ENCODE measurements at regions not wholly inside any gene's neighbourhood (a gene's known extent, or its start where the extent isn't known, plus 50 kb on each side); places are given as distances from the start of the nearest gene placed in this dataset.

GRCh38 chr17:71032746-71033273 lies 863.5 kb downstream of the KCNJ2 start (continued):
- TF ChIP-seq SMAD4 (CRISPR knock-in tag; IDR thresholded peaks at IDR 0.05) (peak; percentile 84; the same call in 1 of the 2 replicates), SMAD3 (CRISPR knock-in tag; IDR thresholded peaks at IDR 0.05; ENCODE audit: borderline replicate concordance) (no peak), SP1 (CRISPR knock-in tag; conservative IDR thresholded peaks at IDR 0.05) (peak; percentile 43; the same call in 1 of the 2 replicates), ZNF121 (CRISPR knock-in tag; IDR thresholded peaks at IDR 0.05) (no peak), MAX (CRISPR knock-in tag; IDR thresholded peaks at IDR 0.05) (peak; percentile 59), TEAD1 (CRISPR knock-in tag; IDR thresholded peaks at IDR 0.05) (peak; percentile 91), ZMAT4 (CRISPR knock-in tag; IDR thresholded peaks at IDR 0.05) (no peak; the same call in 1 of the 2 replicates), E2F5 (CRISPR knock-in tag; IDR thresholded peaks at IDR 0.05) (no peak)

DNA sequence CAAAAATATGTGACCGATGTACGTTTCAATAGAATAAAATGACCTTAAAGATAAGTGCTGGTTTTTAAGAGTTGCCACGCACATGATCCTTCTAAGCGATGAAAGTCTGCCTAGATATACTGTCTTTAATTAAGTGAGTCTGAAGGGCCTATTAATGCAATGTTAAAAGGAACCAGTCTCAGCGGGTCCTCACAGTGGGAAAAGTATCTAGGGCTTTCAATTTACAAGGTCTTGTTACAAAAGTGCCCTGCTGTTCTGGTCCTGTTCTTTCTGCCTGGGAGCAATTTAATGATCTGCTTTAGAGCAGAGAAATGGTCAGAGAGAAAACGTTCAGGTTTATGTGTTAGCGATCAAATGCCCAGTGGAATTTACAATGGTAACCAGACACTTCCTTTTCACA lies 864.0 kb downstream of the KCNJ2 start:
- peaks cover 6% of the 10 kb centered on the region; the same call in 1 of the 2 replicates for H3K9me3 Mint-ChIP-seq
- DNase-seq (ENCODE audit: low spot score) (peak; percentile 19), ATAC-seq (peak; percentile 51)
- no peaks in the 10 kb centered on the region; the same call in none of the 2 replicates for H3K27me3 Mint-ChIP-seq (ENCODE audit: low read depth)
- peaks cover 7% of the 10 kb centered on the region; the same call in 1 of the 2 replicates for H3K36me3 Mint-ChIP-seq
- ChIA-PET POLR2A (interaction anchor here (0.5 kb wide), 1 partner anchor 25 kb away, joined by 7 read pairs; no protein-coding TSS in a partner anchor), CTCF (no interaction called here)
- H3K4me3 Mint-ChIP-seq, result peak overlapping the region; percentile 23; the same call in 1 of the 2 replicates
- H3K27ac Mint-ChIP-seq, result no peak overlapping the region
- H3K4me1 Mint-ChIP-seq, result peaks cover 20% of the 10 kb centered on the region
- TF ChIP-seq, protein P1, sequence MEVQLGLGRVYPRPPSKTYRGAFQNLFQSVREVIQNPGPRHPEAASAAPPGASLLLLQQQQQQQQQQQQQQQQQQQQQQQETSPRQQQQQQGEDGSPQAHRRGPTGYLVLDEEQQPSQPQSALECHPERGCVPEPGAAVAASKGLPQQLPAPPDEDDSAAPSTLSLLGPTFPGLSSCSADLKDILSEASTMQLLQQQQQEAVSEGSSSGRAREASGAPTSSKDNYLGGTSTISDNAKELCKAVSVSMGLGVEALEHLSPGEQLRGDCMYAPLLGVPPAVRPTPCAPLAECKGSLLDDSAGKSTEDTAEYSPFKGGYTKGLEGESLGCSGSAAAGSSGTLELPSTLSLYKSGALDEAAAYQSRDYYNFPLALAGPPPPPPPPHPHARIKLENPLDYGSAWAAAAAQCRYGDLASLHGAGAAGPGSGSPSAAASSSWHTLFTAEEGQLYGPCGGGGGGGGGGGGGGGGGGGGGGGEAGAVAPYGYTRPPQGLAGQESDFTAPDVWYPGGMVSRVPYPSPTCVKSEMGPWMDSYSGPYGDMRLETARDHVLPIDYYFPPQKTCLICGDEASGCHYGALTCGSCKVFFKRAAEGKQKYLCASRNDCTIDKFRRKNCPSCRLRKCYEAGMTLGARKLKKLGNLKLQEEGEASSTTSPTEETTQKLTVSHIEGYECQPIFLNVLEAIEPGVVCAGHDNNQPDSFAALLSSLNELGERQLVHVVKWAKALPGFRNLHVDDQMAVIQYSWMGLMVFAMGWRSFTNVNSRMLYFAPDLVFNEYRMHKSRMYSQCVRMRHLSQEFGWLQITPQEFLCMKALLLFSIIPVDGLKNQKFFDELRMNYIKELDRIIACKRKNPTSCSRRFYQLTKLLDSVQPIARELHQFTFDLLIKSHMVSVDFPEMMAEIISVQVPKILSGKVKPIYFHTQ (CRISPR knock-in tag; IDR thresholded peaks at IDR 0.05), result no peak
- TF ChIP-seq MYBL2 (CRISPR knock-in tag; IDR thresholded peaks at IDR 0.05), result no peak
- no peak for TF ChIP-seq ATF3 (CRISPR knock-in tag; conservative IDR thresholded peaks at IDR 0.05)
- TF ChIP-seq ZNF423 (CRISPR knock-in tag; IDR thresholded peaks at IDR 0.05), result peak; percentile 23; the same call in 1 of the 2 replicates
- no peak for TF ChIP-seq ESRRA (CRISPR knock-in tag; IDR thresholded peaks at IDR 0.05; ENCODE audit: borderline replicate concordance)
- TF ChIP-seq NFE2L1 (CRISPR knock-in tag; IDR thresholded peaks at IDR 0.05), result no peak
- TF ChIP-seq GRHL2 (CRISPR knock-in tag; IDR thresholded peaks at IDR 0.05; ENCODE audit: insufficient replicate concordance, severe bottlenecking), result no peak

GRCh38 chr17:71035226-71035625 lies 865.9 kb downstream of the KCNJ2 start:
- H3K4me1 Mint-ChIP-seq, result peaks cover 20% of the 10 kb centered on the region
- ChIA-PET CTCF (no interaction called here), POLR2A (no interaction called here)
- peaks cover under 1% of the 10 kb centered on the region; the same call in 1 of the 2 replicates for H3K27me3 Mint-ChIP-seq (ENCODE audit: low read depth)
- H3K36me3 Mint-ChIP-seq, result peaks cover 7% of the 10 kb centered on the region; the same call in 1 of the 2 replicates
- DNase-seq (ENCODE audit: low spot score) (no peak), ATAC-seq (no peak)
- TF ChIP-seq NR1H2 (CRISPR knock-in tag; IDR thresholded peaks at IDR 0.05) (no peak), TEAD1 (CRISPR knock-in tag; IDR thresholded peaks at IDR 0.05) (no peak), FOXP1 (CRISPR knock-in tag; IDR thresholded peaks at IDR 0.05; ENCODE audit: borderline replicate concordance) (no peak), MLX (CRISPR knock-in tag; IDR thresholded peaks at IDR 0.05) (no peak), CREM (CRISPR knock-in tag; IDR thresholded peaks at IDR 0.05) (no peak)
- TF ChIP-seq, protein P2, sequence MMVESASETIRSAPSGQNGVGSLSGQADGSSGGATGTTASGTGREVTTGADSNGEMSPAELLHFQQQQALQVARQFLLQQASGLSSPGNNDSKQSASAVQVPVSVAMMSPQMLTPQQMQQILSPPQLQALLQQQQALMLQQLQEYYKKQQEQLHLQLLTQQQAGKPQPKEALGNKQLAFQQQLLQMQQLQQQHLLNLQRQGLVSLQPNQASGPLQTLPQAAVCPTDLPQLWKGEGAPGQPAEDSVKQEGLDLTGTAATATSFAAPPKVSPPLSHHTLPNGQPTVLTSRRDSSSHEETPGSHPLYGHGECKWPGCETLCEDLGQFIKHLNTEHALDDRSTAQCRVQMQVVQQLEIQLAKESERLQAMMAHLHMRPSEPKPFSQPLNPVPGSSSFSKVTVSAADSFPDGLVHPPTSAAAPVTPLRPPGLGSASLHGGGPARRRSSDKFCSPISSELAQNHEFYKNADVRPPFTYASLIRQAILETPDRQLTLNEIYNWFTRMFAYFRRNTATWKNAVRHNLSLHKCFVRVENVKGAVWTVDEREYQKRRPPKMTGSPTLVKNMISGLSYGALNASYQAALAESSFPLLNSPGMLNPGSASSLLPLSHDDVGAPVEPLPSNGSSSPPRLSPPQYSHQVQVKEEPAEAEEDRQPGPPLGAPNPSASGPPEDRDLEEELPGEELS (CRISPR knock-in tag; IDR thresholded peaks at IDR 0.05), result no peak
- TF ChIP-seq, protein P3, sequence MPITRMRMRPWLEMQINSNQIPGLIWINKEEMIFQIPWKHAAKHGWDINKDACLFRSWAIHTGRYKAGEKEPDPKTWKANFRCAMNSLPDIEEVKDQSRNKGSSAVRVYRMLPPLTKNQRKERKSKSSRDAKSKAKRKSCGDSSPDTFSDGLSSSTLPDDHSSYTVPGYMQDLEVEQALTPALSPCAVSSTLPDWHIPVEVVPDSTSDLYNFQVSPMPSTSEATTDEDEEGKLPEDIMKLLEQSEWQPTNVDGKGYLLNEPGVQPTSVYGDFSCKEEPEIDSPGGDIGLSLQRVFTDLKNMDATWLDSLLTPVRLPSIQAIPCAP (CRISPR knock-in tag; IDR thresholded peaks at IDR 0.05), result no peak
- no peak overlapping the region for H3K4me3 Mint-ChIP-seq
- peaks cover 6% of the 10 kb centered on the region; the same call in 1 of the 2 replicates for H3K9me3 Mint-ChIP-seq
- H3K27ac Mint-ChIP-seq, result no peak overlapping the region
